ENCODE measurements at regions not wholly inside any gene's neighbourhood (a gene's known extent, or its start where the extent isn't known, plus 50 kb on each side); places are given as distances from the start of the nearest gene placed in this dataset.

- H3K36me3 Mint-ChIP-seq (ENCODE audit: low read depth, unreplicated experiment), result no peaks in the 10 kb centered on the region
- DNase-seq (ENCODE audit: low spot score), result no peak
- H3K4me3 Mint-ChIP-seq (ENCODE audit: unreplicated experiment), result no peak overlapping the region
- H3K27me3 Mint-ChIP-seq (ENCODE audit: unreplicated experiment), result peaks cover 3% of the 10 kb centered on the region
- no peaks in the 10 kb centered on the region for H3K9me3 Mint-ChIP-seq (ENCODE audit: unreplicated experiment)
- no peak for TF ChIP-seq CTCF (IDR thresholded peaks at IDR 0.05; ENCODE audit: unreplicated experiment)
- no peak overlapping the region for H3K27ac Mint-ChIP-seq (ENCODE audit: unreplicated experiment)
- H3K4me1 Mint-ChIP-seq (ENCODE audit: unreplicated experiment), result peaks cover 4% of the 10 kb centered on the region
These were observed 370.6 kb upstream of the PROX1 start for GRCh38 chr1:213617133-213617532.

GRCh38 chr1:213618094-213618493 is 369.7 kb upstream of the PROX1 start:
- H3K27me3 Mint-ChIP-seq (ENCODE audit: unreplicated experiment), result peaks cover 3% of the 10 kb centered on the region

GRCh38 chr1:213619026-213619425 is 368.7 kb upstream of the PROX1 start:
- no peak for TF ChIP-seq CTCF (IDR thresholded peaks at IDR 0.05; ENCODE audit: unreplicated experiment)

More at GRCh38 chr1:213618094-213618493, 369.7 kb upstream of the PROX1 start:
- Mint-ChIP-seq H3K4me3 (ENCODE audit: unreplicated experiment) (no peak overlapping the region), H3K9me3 (ENCODE audit: unreplicated experiment) (no peaks in the 10 kb centered on the region), H3K27ac (ENCODE audit: unreplicated experiment) (no peak overlapping the region), H3K36me3 (ENCODE audit: low read depth, unreplicated experiment) (no peaks in the 10 kb centered on the region), H3K4me1 (ENCODE audit: unreplicated experiment) (peaks cover 4% of the 10 kb centered on the region)
- TF ChIP-seq CTCF (IDR thresholded peaks at IDR 0.05; ENCODE audit: unreplicated experiment), result no peak
- no peak for DNase-seq (ENCODE audit: low spot score)

GRCh38 chr1:213621077-213621476 is 366.7 kb upstream of the PROX1 start:
- no peak for DNase-seq (ENCODE audit: low spot score)
- Mint-ChIP-seq H3K36me3 (ENCODE audit: low read depth, unreplicated experiment) (no peaks in the 10 kb centered on the region), H3K4me1 (ENCODE audit: unreplicated experiment) (peaks cover 2% of the 10 kb centered on the region), H3K4me3 (ENCODE audit: unreplicated experiment) (no peak overlapping the region), H3K27me3 (ENCODE audit: unreplicated experiment) (peaks cover 2% of the 10 kb centered on the region), H3K9me3 (ENCODE audit: unreplicated experiment) (no peaks in the 10 kb centered on the region), H3K27ac (ENCODE audit: unreplicated experiment) (no peak overlapping the region)
- TF ChIP-seq CTCF (IDR thresholded peaks at IDR 0.05; ENCODE audit: unreplicated experiment), result no peak

More at GRCh38 chr1:213619026-213619425, 368.7 kb upstream of the PROX1 start:
- no peak for DNase-seq (ENCODE audit: low spot score)
- Mint-ChIP-seq H3K27me3 (ENCODE audit: unreplicated experiment) (peaks cover 3% of the 10 kb centered on the region), H3K9me3 (ENCODE audit: unreplicated experiment) (no peaks in the 10 kb centered on the region), H3K4me3 (ENCODE audit: unreplicated experiment) (no peak overlapping the region), H3K4me1 (ENCODE audit: unreplicated experiment) (peaks cover 4% of the 10 kb centered on the region), H3K36me3 (ENCODE audit: low read depth, unreplicated experiment) (no peaks in the 10 kb centered on the region), H3K27ac (ENCODE audit: unreplicated experiment) (no peak overlapping the region)

GRCh38 chr1:213622365-213623063 is 365.3 kb upstream of the PROX1 start:
- TF ChIP-seq CTCF (IDR thresholded peaks at IDR 0.05; ENCODE audit: unreplicated experiment), result no peak
- no peak overlapping the region for H3K4me3 Mint-ChIP-seq (ENCODE audit: unreplicated experiment)
- H3K27me3 Mint-ChIP-seq (ENCODE audit: unreplicated experiment), result no peaks in the 10 kb centered on the region
- H3K4me1 Mint-ChIP-seq (ENCODE audit: unreplicated experiment), result no peaks in the 10 kb centered on the region
- DNase-seq (ENCODE audit: low spot score), result no peak
- H3K9me3 Mint-ChIP-seq (ENCODE audit: unreplicated experiment), result no peaks in the 10 kb centered on the region
- no peaks in the 10 kb centered on the region for H3K36me3 Mint-ChIP-seq (ENCODE audit: low read depth, unreplicated experiment)
- H3K27ac Mint-ChIP-seq (ENCODE audit: unreplicated experiment), result no peak overlapping the region

Data from endothelial cell (in vitro differentiated cells).